IMR-90 (cell line): ENCODE measurements at regions not wholly inside any gene's neighbourhood (a gene's known extent, or its start where the extent isn't known, plus 50 kb on each side); places are given as distances from the start of the nearest gene placed in this dataset.

ENCODE experiments used
- ATAC-seq: fragments of 200-7000 bp; cut with Tn5 transposase; 2 replicates; pipeline ENCODE4 v1.9.1; 2020; ENCODE audit warnings: low read depth, mild to moderate bottlenecking, moderate library complexity
- BruUV-seq: library from RNA; stranded (reverse); fragments of 400-500 nt; replicated peaks from 2 replicates; lab custom pipeline; 2021; lab: Mats Ljungman, UMichigan
- CTCF ChIA-PET: fragments of 300-600 bp; formaldehyde crosslinking; extraction: SDS; loops from one replicate; lab custom pipeline; 2021; ENCODE audit warnings: antibody characterized with exemption; lab: Yijun Ruan, JAX
- POLR2A ChIA-PET: fragments of 300-600 bp; sonication (Branson Sonifier 250); formaldehyde crosslinking; loops from one replicate; lab custom pipeline; 2022; ENCODE audit warnings: antibody characterized with exemption; ENCODE audit not compliant: unreplicated experiment; lab: Charles Lee
- DNase-seq: peaks from one replicate; pipeline ENCODE4 v3.0.0; 2013
- H2AFZ ChIP-seq: replicated peaks from 2 replicates; pipeline ENCODE3; 2013; ENCODE audit warnings: low read length, mild to moderate bottlenecking; ENCODE audit not compliant: poor library complexity
- H2AK5ac ChIP-seq: 2 replicates; pipeline ENCODE4 v1.6.1; 2013; ENCODE audit warnings: low read depth, low read length, inconsistent platforms
- H2AK9ac ChIP-seq: replicated peaks from 2 replicates; pipeline ENCODE3; 2013; ENCODE audit warnings: mild to moderate bottlenecking, low read depth, low read length, moderate library complexity; ENCODE audit not compliant: poor library complexity
- H2BK120ac ChIP-seq: 2 replicates; pipeline ENCODE4 v1.6.1; 2013; ENCODE audit warnings: low read depth, low read length, inconsistent platforms
- H2BK15ac ChIP-seq: 3 replicates; pipeline ENCODE4 v1.6.1; 2013; ENCODE audit warnings: low read depth, low read length, inconsistent platforms
- H2BK20ac ChIP-seq: 2 replicates; pipeline ENCODE4 v1.6.1; 2013; ENCODE audit warnings: low read depth, mild to moderate bottlenecking, inconsistent platforms, low read length, moderate library complexity
- H2BK5ac ChIP-seq: 2 replicates; pipeline ENCODE4 v1.6.1; 2013; ENCODE audit warnings: mild to moderate bottlenecking, low read depth, low read length, inconsistent platforms; ENCODE audit not compliant: poor library complexity, severe bottlenecking
- H3K14ac ChIP-seq: replicated peaks from 2 replicates; pipeline ENCODE4 v1.6.1; 2013; ENCODE audit warnings: low read depth, low read length, inconsistent platforms
- H3K18ac ChIP-seq: 2 replicates; pipeline ENCODE4 v1.6.1; 2013; ENCODE audit warnings: low read depth, low read length, control low read depth
- H3K23ac ChIP-seq: 2 replicates; pipeline ENCODE4 v1.6.1; 2013; ENCODE audit warnings: low read depth, low read length, inconsistent platforms
- H3K27ac ChIP-seq: 2 replicates; pipeline ENCODE4 v1.5.1; 2013; ENCODE audit warnings: mild to moderate bottlenecking, control low read depth, low read length; ENCODE audit not compliant: insufficient read depth
- H3K27me3 ChIP-seq: 2 replicates; pipeline ENCODE4 v1.6.1; 2013; ENCODE audit warnings: low read length; ENCODE audit not compliant: control insufficient read depth, insufficient read depth
- H3K36me3 ChIP-seq: 2 replicates; pipeline ENCODE4 v1.6.1; 2013; ENCODE audit warnings: low read length, mixed read lengths; ENCODE audit not compliant: control insufficient read depth, insufficient read depth
- H3K4ac ChIP-seq: 2 replicates; pipeline ENCODE4 v1.6.1; 2013; ENCODE audit warnings: low read depth, low read length, inconsistent platforms
- H3K4me1 ChIP-seq: 2 replicates; pipeline ENCODE4 v1.6.1; 2013; ENCODE audit warnings: low read length, mixed read lengths; ENCODE audit not compliant: control insufficient read depth, insufficient read depth
- H3K4me2 ChIP-seq: 2 replicates; pipeline ENCODE4 v1.6.1; 2013; ENCODE audit warnings: low read depth, mild to moderate bottlenecking, control low read depth, low read length, moderate library complexity
- H3K4me3 ChIP-seq: 2 replicates; pipeline ENCODE4 v1.5.1; 2013; ENCODE audit warnings: low read depth, mild to moderate bottlenecking, control low read depth, low read length, moderate library complexity; ENCODE audit not compliant: insufficient read depth
- H3K56ac ChIP-seq: 2 replicates; pipeline ENCODE4 v1.6.1; 2013; ENCODE audit warnings: low read length, inconsistent platforms; ENCODE audit not compliant: insufficient read depth; ENCODE audit errors: extremely low read depth
- H3K79me1 ChIP-seq, 2 experiments: 2 replicates each; pipeline ENCODE4 v1.6.1; 2013; ENCODE audit warnings: low read length in 2 of 2, inconsistent platforms in 1 of 2, low read depth in 1 of 2
- H3K9ac ChIP-seq: 2 replicates; pipeline ENCODE4 v1.6.1; 2013; ENCODE audit warnings: low read depth, low read length, control low read depth
- H3K9me1 ChIP-seq: 2 replicates; pipeline ENCODE4 v1.6.1; 2013; ENCODE audit warnings: low read length, inconsistent platforms; ENCODE audit not compliant: insufficient read depth
- H3K9me3 ChIP-seq: 2 replicates; pipeline ENCODE4 v1.6.1; 2013; ENCODE audit warnings: low read length; ENCODE audit not compliant: control insufficient read depth, insufficient read depth
- H4K20me1 ChIP-seq: 2 replicates; pipeline ENCODE4 v1.6.1; 2013; ENCODE audit warnings: low read length, inconsistent platforms; ENCODE audit not compliant: insufficient read depth
- H4K5ac ChIP-seq: 2 replicates; pipeline ENCODE4 v1.6.1; 2013; ENCODE audit warnings: mild to moderate bottlenecking, low read depth, low read length, control low read depth
- H4K8ac ChIP-seq, 2 experiments: 2 replicates each; pipeline ENCODE4 v1.6.1; 2013; ENCODE audit warnings: low read depth in 2 of 2, low read length in 2 of 2, control low read depth in 1 of 2, inconsistent platforms in 1 of 2
- H4K91ac ChIP-seq: 2 replicates; pipeline ENCODE4 v1.6.1; 2013; ENCODE audit warnings: low read depth, low read length, inconsistent platforms; ENCODE audit not compliant: insufficient read depth
- BHLHE40 ChIP-seq: fragments of 150-350 bp; IDR thresholded peaks from 2 replicates; pipeline ENCODE4 v1.6.1; 2016; ENCODE audit warnings: mild to moderate bottlenecking, low read depth, low read length
- CEBPB ChIP-seq: IDR thresholded peaks from 2 replicates; pipeline ENCODE4 v1.6.1; 2012; ENCODE audit warnings: low read depth, low read length, improper control_type of control experiment
- CHD1 ChIP-seq: IDR thresholded peaks from 2 replicates; pipeline ENCODE4 v1.6.1; 2012; ENCODE audit warnings: low read depth, low read length, improper control_type of control experiment
- CTCF ChIP-seq: conservative IDR thresholded peaks from 2 replicates; pipeline ENCODE4 v1.5.1; 2012; ENCODE audit warnings: mild to moderate bottlenecking, low read depth, low read length, improper control_type of control experiment
- FOS ChIP-seq: fragments of 150-350 bp; IDR thresholded peaks from 2 replicates; pipeline ENCODE4 v1.6.1; 2016; ENCODE audit warnings: low read depth, low read length
- MAFK ChIP-seq: IDR thresholded peaks from 2 replicates; pipeline ENCODE4 v1.6.1; 2012; ENCODE audit warnings: low read depth, low read length, improper control_type of control experiment
- MAZ ChIP-seq: IDR thresholded peaks from 2 replicates; pipeline ENCODE4 v1.6.1; 2012; ENCODE audit warnings: low read depth, mild to moderate bottlenecking, low read length, improper control_type of control experiment, moderate library complexity, borderline replicate concordance
- MXI1 ChIP-seq: IDR thresholded peaks from 2 replicates; pipeline ENCODE4 v1.6.1; 2012; ENCODE audit warnings: low read depth, mild to moderate bottlenecking, low read length, moderate library complexity, borderline replicate concordance
- NFE2L2 ChIP-seq: fragments of 150-350 bp; IDR thresholded peaks from 2 replicates; pipeline ENCODE4 v1.6.1; 2016; ENCODE audit warnings: low read depth, mild to moderate bottlenecking, low read length
- POLR2A ChIP-seq: IDR thresholded peaks from 2 replicates; pipeline ENCODE4 v1.6.1; 2012; ENCODE audit warnings: mild to moderate bottlenecking, low read depth, low read length
- RAD21 ChIP-seq: IDR thresholded peaks from 2 replicates; pipeline ENCODE4 v1.6.1; 2012; ENCODE audit warnings: low read length, improper control_type of control experiment
- RCOR1 ChIP-seq: IDR thresholded peaks from 2 replicates; pipeline ENCODE4 v1.6.1; 2012; ENCODE audit warnings: mild to moderate bottlenecking, low read length, improper control_type of control experiment; ENCODE audit not compliant: insufficient replicate concordance
- RFX5 ChIP-seq: IDR thresholded peaks from 2 replicates; pipeline ENCODE4 v1.8.0; 2012; ENCODE audit warnings: low read depth, mild to moderate bottlenecking, low read length, moderate library complexity
- SMC3 ChIP-seq: fragments of 150-350 bp; IDR thresholded peaks from 2 replicates; pipeline ENCODE4 v1.6.1; 2016; ENCODE audit warnings: low read depth, mild to moderate bottlenecking, antibody characterized with exemption, low read length, moderate library complexity
- USF2 ChIP-seq: fragments of 150-350 bp; IDR thresholded peaks from 2 replicates; pipeline ENCODE4 v1.6.1; 2017; ENCODE audit warnings: mild to moderate bottlenecking, antibody characterized with exemption, low read length, low read depth
- WGBS, 2 experiments: methylation state at CpG; one replicate each; pipeline versions ENCODE4 v1.1.5 to v1.1.7; 2013; ENCODE audit warnings: missing lambda C conversion rate in 2 of 2; ENCODE audit not compliant: insufficient read length in 1 of 2; ENCODE audit errors: extremely low coverage in 2 of 2; 5-methylcytosine and 5-hydroxymethylcytosine counted together
- dilution Hi-C: fragments of 300-500 bp; cut with HindIII; formaldehyde crosslinking; loops from one replicate; pipeline ENCODE4 v1.14.3; 2018; ENCODE audit warnings: low sequenced_read_pairs; ENCODE audit not compliant: unreplicated experiment
- in situ Hi-C: fragments of 300-500 bp; cut with MboI; formaldehyde crosslinking; loops from 3 replicates; pipeline ENCODE4 v1.14.3; 2019; ENCODE audit warnings: low sequenced_read_pairs, inconsistent platforms, mixed read lengths
- intact Hi-C: fragments of 100-400 bp; cut with micrococcal nuclease; formaldehyde crosslinking; loops from 2 replicates; pipeline ENCODE4 v1.10.0; 2022
- TF ChIP-seq, protein P1 (sequence below): fragments of 150-350 bp; IDR thresholded peaks from 2 replicates; pipeline ENCODE4 v1.6.1; 2016; ENCODE audit warnings: low read depth, mild to moderate bottlenecking, low read length, moderate library complexity, borderline replicate concordance

- peak overlapping the region; percentile 18; the same call in 1 of the 2 replicates for H3K18ac ChIP-seq
- BruUV-seq, result no TSS peak
- POLR2A ChIA-PET, result no interaction called here
- no peak for ATAC-seq
- H3K27me3 ChIP-seq, result no peaks in the 10 kb centered on the region
- dilution Hi-C loops, result no loop called here
- no peak overlapping the region for H2BK15ac ChIP-seq
- in situ Hi-C loops, result no loop called here
- H3K23ac ChIP-seq, result no peak overlapping the region
- WGBS, 2 experiments, result 100% methylated on average over 1 of the region's 6 CpGs; no CpG with 5 or more reads in 1 of the 2 experiments
- H3K56ac ChIP-seq, result no peak overlapping the region
- no peak overlapping the region for H3K9ac ChIP-seq
- no peak overlapping the region for H3K27ac ChIP-seq
- TF ChIP-seq RFX5 (no peak), MXI1 (no peak), SMC3 (no peak), BHLHE40 (no peak), USF2 (no peak), CTCF (no peak), RAD21 (no peak), FOS (no peak), MAZ (no peak), MAFK (no peak), CEBPB (no peak), POLR2A (no peak), NFE2L2 (no peak), RCOR1 (no peak), CHD1 (no peak)
- TF ChIP-seq, protein P1, sequence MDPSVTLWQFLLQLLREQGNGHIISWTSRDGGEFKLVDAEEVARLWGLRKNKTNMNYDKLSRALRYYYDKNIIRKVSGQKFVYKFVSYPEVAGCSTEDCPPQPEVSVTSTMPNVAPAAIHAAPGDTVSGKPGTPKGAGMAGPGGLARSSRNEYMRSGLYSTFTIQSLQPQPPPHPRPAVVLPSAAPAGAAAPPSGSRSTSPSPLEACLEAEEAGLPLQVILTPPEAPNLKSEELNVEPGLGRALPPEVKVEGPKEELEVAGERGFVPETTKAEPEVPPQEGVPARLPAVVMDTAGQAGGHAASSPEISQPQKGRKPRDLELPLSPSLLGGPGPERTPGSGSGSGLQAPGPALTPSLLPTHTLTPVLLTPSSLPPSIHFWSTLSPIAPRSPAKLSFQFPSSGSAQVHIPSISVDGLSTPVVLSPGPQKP, result no peak
- H3K4me1 ChIP-seq, result peaks cover 5% of the 10 kb centered on the region
- DNase-seq, result no peak
- H2AFZ ChIP-seq, result no peak overlapping the region
- H3K4me2 ChIP-seq, result no peak overlapping the region
- no peaks in the 10 kb centered on the region for H3K36me3 ChIP-seq
- H3K9me1 ChIP-seq, result no peaks in the 10 kb centered on the region
- no peak overlapping the region for H3K4me3 ChIP-seq
- H4K20me1 ChIP-seq, result no peaks in the 10 kb centered on the region
- no peak overlapping the region for H2AK9ac ChIP-seq
- intact Hi-C loops, result no loop called here
- peak overlapping the region; percentile 31; the same call in 1 of the 2 replicates for H2BK20ac ChIP-seq
- no peak overlapping the region for H4K8ac ChIP-seq
- peak overlapping the region; percentile 34; the same call in 1 of the 2 replicates for H4K5ac ChIP-seq
- H3K79me1 ChIP-seq, result no peaks in the 10 kb centered on the region
- CTCF ChIA-PET, result no interaction called here
- peak overlapping the region; percentile 42 for H2BK5ac ChIP-seq
- H4K91ac ChIP-seq, result no peak overlapping the region
- no peak overlapping the region for H2AK5ac ChIP-seq
- H2BK120ac ChIP-seq, result no peak overlapping the region
- H3K4ac ChIP-seq, result no peak overlapping the region
- peaks cover 7% of the 10 kb centered on the region for H3K9me3 ChIP-seq
- H3K14ac ChIP-seq, result no peak overlapping the region
These were observed 161.3 kb upstream of the LMNTD1 start for GRCh38 chr12:25714198-25714984.
